ENCODE measurements at regions not wholly inside any gene's neighbourhood (a gene's known extent, or its start where the extent isn't known, plus 50 kb on each side); places are given as distances from the start of the nearest gene placed in this dataset.

GRCh38 chr21:38989379-38989744, 183.6 kb downstream of the ETS2 start:
- no peak for DNase-seq
- peak overlapping the region in 1 of 3 experiments; percentile 69; a peak in 1 of 7 replicates for H3K27ac Mint-ChIP-seq

More at GRCh38 chr21:38989379-38989744, 183.6 kb downstream of the ETS2 start:
- H3K23me2 ChIP-seq (ENCODE audit: insufficient read length, low read depth, low read length, poor library complexity, severe bottlenecking), result no peaks in the 10 kb centered on the region
- H3K9me3 Mint-ChIP-seq, result no peaks in the 10 kb centered on the region; a peak in 1 of 5 replicates
- no peak overlapping the region for H3K56ac ChIP-seq (ENCODE audit: insufficient read length, low read depth, low read length)
- peaks cover 20% of the 10 kb centered on the region; the same call in 1 of the 2 replicates for H3K4me1 ChIP-seq (ENCODE audit: insufficient read depth, low read length)
- no peak overlapping the region for H3K27ac ChIP-seq (ENCODE audit: insufficient read length, low read depth, low read length)
- no peaks in the 10 kb centered on the region for H4K20me1 ChIP-seq (ENCODE audit: control insufficient read depth, insufficient read depth, insufficient read length)
- H2BK20ac ChIP-seq (ENCODE audit: low read depth, low read length, poor library complexity, severe bottlenecking), result no peak overlapping the region
- H3K4me2 ChIP-seq (ENCODE audit: insufficient read depth, insufficient read length, low read length), result no peak overlapping the region
- peaks cover 57 to 64% of the 10 kb centered on the region in 2 experiments for H3K4me1 Mint-ChIP-seq
- no peaks in the 10 kb centered on the region for H3K27me3 ChIP-seq (ENCODE audit: insufficient read depth, low read length)
- WGBS (ENCODE audit: extremely low coverage, insufficient read length, low lambda C conversion rate), result no CpG with 5 or more reads among the region's 11 CpGs
- H2AFZ ChIP-seq (ENCODE audit: low read length), result no peak overlapping the region
- H2BK15ac ChIP-seq (ENCODE audit: low read depth, low read length), result no peak overlapping the region
- no peaks in the 10 kb centered on the region for H3K79me1 ChIP-seq (ENCODE audit: insufficient read depth, low read depth, low read length, poor library complexity, severe bottlenecking)
- no peak for TF ChIP-seq CTCF (conservative IDR thresholded peaks at IDR 0.05)
- H3K27me3 Mint-ChIP-seq (ENCODE audit: low read depth), result peaks cover 22% of the 10 kb centered on the region
- H2AK5ac ChIP-seq (ENCODE audit: insufficient read length, low read length), result no peak overlapping the region
- H3K36me3 Mint-ChIP-seq (ENCODE audit: insufficient read depth in 1 of 3, low read depth in 3 of 3), result no peaks in the 10 kb centered on the region
- H4K91ac ChIP-seq (ENCODE audit: insufficient read length, low read depth, low read length), result no peak overlapping the region
- H2BK120ac ChIP-seq (ENCODE audit: low read depth, low read length, poor library complexity, severe bottlenecking), result no peak overlapping the region
- H3K79me2 ChIP-seq (ENCODE audit: insufficient read depth, low read length), result no peaks in the 10 kb centered on the region
- H3K23ac ChIP-seq (ENCODE audit: insufficient read length, low read depth, low read length), result no peak overlapping the region
- no peak overlapping the region for H4K8ac ChIP-seq (replicated peaks; ENCODE audit: insufficient read length, low read depth, low read length)
- no peak overlapping the region for H4K5ac ChIP-seq (ENCODE audit: insufficient read length, low read depth, low read length)
- no peak overlapping the region for H3K9ac ChIP-seq (ENCODE audit: extremely low read depth, insufficient read length, low read length)
- H3T11ph ChIP-seq (ENCODE audit: low read length), result no peak overlapping the region
- no peak overlapping the region for H3K4me3 Mint-ChIP-seq
- no peak overlapping the region for H3K4ac ChIP-seq (ENCODE audit: low read depth, low read length)
- H3K9me3 ChIP-seq (ENCODE audit: control insufficient read depth, low read depth, low read length), result no peaks in the 10 kb centered on the region
- no peak overlapping the region for H3K18ac ChIP-seq (ENCODE audit: insufficient read length, low read depth, low read length)
- H2BK12ac ChIP-seq (ENCODE audit: insufficient read length, low read depth, low read length), result no peak overlapping the region
- H3K14ac ChIP-seq (ENCODE audit: insufficient read depth, low read length), result no peak overlapping the region
- no peak overlapping the region for H2BK5ac ChIP-seq (ENCODE audit: insufficient read length, low read length)
